H1 (cell line): ENCODE measurements at regions not wholly inside any gene's neighbourhood (a gene's known extent, or its start where the extent isn't known, plus 50 kb on each side); places are given as distances from the start of the nearest gene placed in this dataset.

Experiments used
- CTCF ChIA-PET: fragments of 300-600 bp; sonication (Branson Sonifier 250); formaldehyde crosslinking; loops from one replicate; lab custom pipeline; 2021; ENCODE audit not compliant: partially characterized antibody; lab: Charles Lee
- POLR2A ChIA-PET: fragments of 300-600 bp; sonication (Branson Sonifier 250); formaldehyde crosslinking; loops from one replicate; lab custom pipeline; 2021; ENCODE audit warnings: inconsistent platforms; ENCODE audit not compliant: partially characterized antibody; lab: Charles Lee
- DNase-seq, 2 experiments: peaks; one replicate each; pipeline versions ENCODE4 v3.0.0 to v3.0.0-alpha.2; 2010 to 2022; ENCODE audit warnings: low spot score in 2 of 2, low read depth in 1 of 2, mixed read lengths in 1 of 2
- FAIRE-seq: peaks from 2 replicates; lab custom pipeline; 2011; peaks lifted over from hg19 to GRCh38; lab: Jason Lieb, UNC
- H2AFZ ChIP-seq: 2 replicates; pipeline ENCODE4 v1.8.1; 2012; ENCODE audit warnings: low read length, inconsistent platforms
- H2AK5ac ChIP-seq: 2 replicates; pipeline ENCODE4 v1.6.1; 2013; ENCODE audit warnings: low read depth, low read length
- H2BK120ac ChIP-seq: replicated peaks from 2 replicates; pipeline ENCODE3; 2013; ENCODE audit warnings: low read depth, low read length, inconsistent platforms
- H2BK12ac ChIP-seq: 2 replicates; pipeline ENCODE4 v1.6.1; 2013; ENCODE audit warnings: low read depth, low read length
- H2BK15ac ChIP-seq: 2 replicates; pipeline ENCODE4 v1.6.1; 2013; ENCODE audit warnings: low read length
- H2BK20ac ChIP-seq: 2 replicates; pipeline ENCODE4 v1.6.1; 2013; ENCODE audit warnings: low read length
- H2BK5ac ChIP-seq: 2 replicates; pipeline ENCODE4 v1.6.1; 2013; ENCODE audit warnings: low read depth, low read length
- H3K14ac ChIP-seq: 2 replicates; pipeline ENCODE4 v1.6.1; 2013; ENCODE audit warnings: inconsistent platforms; ENCODE audit not compliant: insufficient read length
- H3K18ac ChIP-seq: 2 replicates; pipeline ENCODE4 v1.6.1; 2013; ENCODE audit warnings: low read length; ENCODE audit errors: extremely low read depth
- H3K23ac ChIP-seq: 2 replicates; pipeline ENCODE4 v1.6.1; 2013; ENCODE audit warnings: inconsistent platforms; ENCODE audit not compliant: insufficient read length
- H3K23me2 ChIP-seq: 2 replicates; pipeline ENCODE4 v1.6.1; 2013; ENCODE audit warnings: low read depth, low read length
- H3K27ac ChIP-seq: 2 replicates; pipeline ENCODE4 v1.6.1; 2011; ENCODE audit warnings: low read depth, low read length, inconsistent platforms
- H3K27me3 ChIP-seq, 4 experiments: replicated peaks in 1 of 4; 1 replicate in 1 of 4; 2 replicates in 3 of 4; pipeline versions ENCODE4 v1.6.1 to v1.8.1; 2011 to 2013; ENCODE audit warnings: low read length in 3 of 4, mild to moderate bottlenecking in 3 of 4, inconsistent platforms in 2 of 4, mixed read lengths in 2 of 4, moderate library complexity in 1 of 4; ENCODE audit not compliant: control insufficient read depth in 3 of 4, insufficient read depth in 3 of 4; ENCODE audit errors: extremely low read depth in 1 of 4
- H3K36me3 ChIP-seq, 4 experiments: 2 replicates each; pipeline versions ENCODE4 v1.6.1 to v1.8.1; 2011 to 2013; ENCODE audit warnings: mild to moderate bottlenecking in 4 of 4, low read length in 3 of 4, moderate library complexity in 2 of 4, control low read depth in 1 of 4, inconsistent platforms in 1 of 4; ENCODE audit not compliant: insufficient read depth in 4 of 4, control insufficient read depth in 2 of 4
- H3K4ac ChIP-seq: replicated peaks from 2 replicates; pipeline ENCODE3; 2013; ENCODE audit warnings: low read length, low read depth, mixed read lengths, inconsistent platforms; ENCODE audit not compliant: insufficient read length
- H3K4me1 ChIP-seq, 4 experiments: replicated peaks in 1 of 4; 1 replicate in 1 of 4; 2 replicates in 3 of 4; pipeline versions ENCODE4 v1.6.1 to v1.8.1; 2011 to 2013; ENCODE audit warnings: low read length in 3 of 4, inconsistent platforms in 2 of 4, mixed read lengths in 1 of 4; ENCODE audit not compliant: insufficient read depth in 4 of 4, control insufficient read depth in 3 of 4
- H3K4me2 ChIP-seq, 2 experiments: 2 replicates each; pipeline versions ENCODE4 v1.6.1 to v1.8.1; 2011 to 2013; ENCODE audit warnings: low read depth in 2 of 2, low read length in 2 of 2, control low read depth in 1 of 2, inconsistent platforms in 1 of 2, mild to moderate bottlenecking in 1 of 2; ENCODE audit not compliant: insufficient read depth in 1 of 2
- H3K4me3 ChIP-seq, 4 experiments: fragments of 200-600, 300-600 bp in 1 of 4; sonication (generic), shearing (Covaris generic), sonication (Bioruptor Twin) in 1 of 4; 2 replicates each; pipeline versions ENCODE4 v1.5.1 to v1.8.1; 2011 to 2016; ENCODE audit warnings: low read length in 4 of 4, low read depth in 3 of 4, control low read depth in 2 of 4, inconsistent platforms in 2 of 4, mild to moderate bottlenecking in 2 of 4, mixed read lengths in 1 of 4, moderate library complexity in 1 of 4; ENCODE audit not compliant: insufficient read depth in 2 of 4; ENCODE audit errors: extremely low read depth in 1 of 4
- H3K56ac ChIP-seq: replicated peaks from 2 replicates; pipeline ENCODE3; 2013; ENCODE audit warnings: low read depth, mild to moderate bottlenecking, mixed read lengths, low read length, inconsistent platforms; ENCODE audit not compliant: insufficient read length
- H3K79me1 ChIP-seq: 2 replicates; pipeline ENCODE4 v1.6.1; 2013; ENCODE audit warnings: low read depth, low read length, control low read depth
- H3K79me2 ChIP-seq, 2 experiments: 2 replicates each; pipeline versions ENCODE4 v1.6.1 to v1.8.1; 2012 to 2013; ENCODE audit warnings: low read length in 2 of 2, mild to moderate bottlenecking in 2 of 2, inconsistent platforms in 1 of 2; ENCODE audit not compliant: insufficient read depth in 2 of 2, control insufficient read depth in 1 of 2
- H3K9ac ChIP-seq, 4 experiments: replicated peaks in 1 of 4; 1 replicate in 1 of 4; 2 replicates in 3 of 4; pipeline versions ENCODE4 v1.6.1 to v1.8.1; 2011 to 2013; ENCODE audit warnings: low read depth in 3 of 4, low read length in 3 of 4, control low read depth in 2 of 4, mild to moderate bottlenecking in 2 of 4, moderate library complexity in 2 of 4, inconsistent platforms in 1 of 4; ENCODE audit errors: extremely low read depth in 1 of 4
- H3K9me3 ChIP-seq, 2 experiments: 2 replicates each; pipeline versions ENCODE4 v1.6.1 to v1.8.1; 2012 to 2013; ENCODE audit warnings: mild to moderate bottlenecking in 2 of 2, moderate library complexity in 2 of 2, control low read depth in 1 of 2, inconsistent platforms in 1 of 2, low read depth in 1 of 2, low read length in 1 of 2, mixed read lengths in 1 of 2; ENCODE audit not compliant: insufficient read depth in 2 of 2
- H4K20me1 ChIP-seq, 2 experiments: replicated peaks in 1 of 2; 2 replicates each; pipeline versions ENCODE3 to v1.8.1; 2011 to 2013; ENCODE audit warnings: inconsistent platforms in 2 of 2, low read length in 2 of 2, mild to moderate bottlenecking in 1 of 2; ENCODE audit not compliant: insufficient read depth in 2 of 2, control insufficient read depth in 1 of 2
- H4K5ac ChIP-seq: 2 replicates; pipeline ENCODE4 v1.6.1; 2013; ENCODE audit warnings: low read length, low read depth, mixed read lengths, inconsistent platforms; ENCODE audit not compliant: insufficient read length
- H4K8ac ChIP-seq: 2 replicates; pipeline ENCODE4 v1.8.0; 2013; ENCODE audit warnings: mild to moderate bottlenecking, moderate library complexity, low read length, inconsistent platforms; ENCODE audit not compliant: insufficient read depth; ENCODE audit errors: extremely low read depth
- H4K91ac ChIP-seq: replicated peaks from 2 replicates; pipeline ENCODE3; 2013; ENCODE audit warnings: low read length, mixed read lengths, inconsistent platforms; ENCODE audit not compliant: insufficient read length
- CHD2 ChIP-seq: IDR thresholded peaks from 2 replicates; pipeline ENCODE4 v1.6.1; 2012; ENCODE audit warnings: low read length, improper control_type of control experiment
- WGBS, 2 experiments: shearing (Covaris generic) in 1 of 2; methylation state at CpG; one replicate each; pipeline versions ENCODE4 v1.1.6 to v1.1.7; 2013 to 2015; ENCODE audit warnings: low lambda C conversion rate in 2 of 2, mixed read lengths in 2 of 2, inconsistent platforms in 1 of 2, low coverage in 1 of 2, missing lambda C conversion rate in 1 of 2; ENCODE audit not compliant: insufficient replicate concordance in 2 of 2, insufficient coverage in 1 of 2, insufficient read length in 1 of 2; ENCODE audit errors: extremely low coverage in 1 of 2, missing lambda C conversion rate in 1 of 2; 5-methylcytosine and 5-hydroxymethylcytosine counted together

GRCh38 chr11:90341986-90342385 lies 119.1 kb upstream of the CHORDC1 start:
- no peak overlapping the region for H2BK12ac ChIP-seq
- H3K4me1 ChIP-seq: no peaks in the 10 kb centered on the region
- no peaks in the 10 kb centered on the region for H3K79me2 ChIP-seq
- H3K4me2 ChIP-seq: no peak overlapping the region
- no peaks in the 10 kb centered on the region for H3K23me2 ChIP-seq
- H3K36me3 ChIP-seq: no peaks in the 10 kb centered on the region
- H3K27me3 ChIP-seq: no peaks in the 10 kb centered on the region
- H3K4ac ChIP-seq: no peak overlapping the region
- H3K23ac ChIP-seq: no peak overlapping the region
- H2AFZ ChIP-seq: no peak overlapping the region
- no peaks in the 10 kb centered on the region for H4K20me1 ChIP-seq
- no peak overlapping the region for H2BK15ac ChIP-seq
- H2BK20ac ChIP-seq: no peak overlapping the region
- no peak overlapping the region for H3K56ac ChIP-seq
- no peak overlapping the region for H3K27ac ChIP-seq
- no peak for TF ChIP-seq CHD2
- WGBS, 2 experiments: 91% methylated on average over 3 of the region's 3 CpGs; no CpG with 5 or more reads in 1 of the 2 experiments
- no peak overlapping the region for H3K9ac ChIP-seq
- DNase-seq (no peak), FAIRE-seq (no peak)
- H3K4me3 ChIP-seq: no peak overlapping the region
- ChIA-PET POLR2A (no interaction called here), CTCF (no interaction called here)
- no peak overlapping the region for H3K14ac ChIP-seq
- no peak overlapping the region for H4K8ac ChIP-seq
- H2BK5ac ChIP-seq: no peak overlapping the region
- no peaks in the 10 kb centered on the region for H3K9me3 ChIP-seq
- no peak overlapping the region for H4K91ac ChIP-seq
- no peak overlapping the region for H2AK5ac ChIP-seq
- H3K79me1 ChIP-seq: no peaks in the 10 kb centered on the region
- no peak overlapping the region for H4K5ac ChIP-seq
- H2BK120ac ChIP-seq: no peak overlapping the region
- no peak overlapping the region for H3K18ac ChIP-seq
